ENCODE measurements at regions not wholly inside any gene's neighbourhood (a gene's known extent, or its start where the extent isn't known, plus 50 kb on each side); places are given as distances from the start of the nearest gene placed in this dataset.

GRCh38 chr4:177190995-177191580 is 118.6 kb upstream of the NEIL3 start:
- TF ChIP-seq CTCF (IDR thresholded peaks at IDR 0.05) (no peak), POLR2AphosphoS5 (IDR thresholded peaks at IDR 0.05) (no peak)

Data from suprapubic skin (tissue), 3 donors.